H1 (cell line): ENCODE measurements at regions not wholly inside any gene's neighbourhood (a gene's known extent, or its start where the extent isn't known, plus 50 kb on each side); places are given as distances from the start of the nearest gene placed in this dataset.

Experiments
- CBX5 ChIP-seq: fragments of 300-800, 300-1000 bp; sonication (generic); IDR thresholded peaks from 2 replicates; pipeline ENCODE4 v1.7.1; 2016; ENCODE audit warnings: antibody characterized with exemption, low read length, low read depth
- CEBPB ChIP-seq: IDR thresholded peaks from 2 replicates; pipeline ENCODE4 v1.6.1; 2012; ENCODE audit warnings: low read depth, low read length
- CHD7 ChIP-seq: fragments of 300-600 bp; sonication (generic); IDR thresholded peaks from 2 replicates; pipeline ENCODE4 v1.7.1; 2012; ENCODE audit warnings: low read length, moderate library complexity, mild to moderate bottlenecking, inconsistent platforms; ENCODE audit not compliant: insufficient replicate concordance
- HDAC6 ChIP-seq: IDR thresholded peaks from one replicate; pipeline ENCODE4 v1.7.1; 2012; ENCODE audit warnings: low read depth, mild to moderate bottlenecking, inconsistent platforms, low read length, moderate library complexity
- KDM5A ChIP-seq: fragments of 200-600 bp; IDR thresholded peaks from 2 replicates; pipeline ENCODE4 v1.7.1; 2012; ENCODE audit warnings: mild to moderate bottlenecking, low read length, inconsistent platforms, mixed read lengths
- PHF8 ChIP-seq: fragments of 200-600 bp; sonication (generic); conservative IDR thresholded peaks from 2 replicates; pipeline ENCODE4 v1.7.1; 2012; ENCODE audit warnings: low read depth, mild to moderate bottlenecking, inconsistent platforms, low read length, moderate library complexity
- SIN3A ChIP-seq, 2 experiments: IDR thresholded peaks in 1 of 2; conservative IDR thresholded peaks in 1 of 2; 2 replicates each; pipeline ENCODE4 v1.6.1; 2011 to 2012; ENCODE audit warnings: low read length in 2 of 2, improper control_type of control experiment in 1 of 2, low read depth in 1 of 2, mild to moderate bottlenecking in 1 of 2
- SUZ12 ChIP-seq: fragments of 200-600 bp; sonication (generic); IDR thresholded peaks from 2 replicates; pipeline ENCODE4 v1.6.1; 2012; ENCODE audit warnings: mild to moderate bottlenecking, inconsistent platforms, low read length, moderate library complexity, mixed read lengths
- TAF7 ChIP-seq: optimal IDR thresholded peaks from 2 replicates; pipeline ENCODE3; 2011; ENCODE audit warnings: low read depth, mild to moderate bottlenecking, inconsistent platforms, low read length, moderate library complexity, borderline replicate concordance
- TEAD4 ChIP-seq: IDR thresholded peaks from 2 replicates; pipeline ENCODE4 v1.6.1; 2012; ENCODE audit warnings: low read depth, low read length, inconsistent platforms, mixed read lengths

GRCh38 chr9:108209132-108209685, 646.6 kb downstream of the ACTL7B start (continued):
- no peak for TF ChIP-seq CHD7
- no peak for TF ChIP-seq CBX5
- no peak for TF ChIP-seq CEBPB
- no peak for TF ChIP-seq SIN3A (conservative IDR thresholded peaks at IDR 0.05 in 1 of 2, IDR thresholded peaks at IDR 0.05 in 1 of 2; ENCODE audit: low read depth in 1 of 2, low read length in 2 of 2)
- no peak for TF ChIP-seq TEAD4
- no peak for TF ChIP-seq KDM5A
- no peak for TF ChIP-seq SUZ12
- TF ChIP-seq PHF8 = no peak
- TF ChIP-seq HDAC6 = no peak
- TF ChIP-seq TAF7 = no peak
